ENCODE measurements at regions not wholly inside any gene's neighbourhood (a gene's known extent, or its start where the extent isn't known, plus 50 kb on each side); places are given as distances from the start of the nearest gene placed in this dataset.

GRCh38 chr18:78757014-78757413 lies 222.6 kb upstream of the SALL3 start:
- TF ChIP-seq POLR2A (IDR thresholded peaks at IDR 0.05) (no peak), CTCF (IDR thresholded peaks at IDR 0.05) (no peak)

Data from heart left ventricle (tissue), 13 donors.